OCI-LY7 (cell line): ENCODE measurements at regions not wholly inside any gene's neighbourhood (a gene's known extent, or its start where the extent isn't known, plus 50 kb on each side); places are given as distances from the start of the nearest gene placed in this dataset.

Experiments used
- BruUV-seq: library from RNA; stranded (reverse); fragments of 400-500 nt; replicated peaks from 2 replicates; lab custom pipeline; 2021; lab: Mats Ljungman, UMichigan
- CTCF ChIA-PET: fragments of 300-600 bp; sonication (Branson Sonifier 250); formaldehyde crosslinking; loops from one replicate; lab custom pipeline; 2022; ENCODE audit warnings: antibody characterized with exemption; ENCODE audit not compliant: unreplicated experiment; lab: Charles Lee
- POLR2A ChIA-PET: fragments of 300-600 bp; sonication (Branson Sonifier 250); formaldehyde crosslinking; loops from one replicate; lab custom pipeline; 2022; ENCODE audit warnings: antibody characterized with exemption; lab: Charles Lee
- DNase-seq: peaks from one replicate; pipeline ENCODE4 v3.0.0-alpha.2; 2015; ENCODE audit warnings: low spot score
- H2AFZ ChIP-seq: fragments of 200-600 bp; sonication (generic), shearing (Covaris generic); 2 replicates; pipeline ENCODE4 v1.6.1; 2014; ENCODE audit warnings: mild to moderate bottlenecking, antibody characterized with exemption, low read length, moderate library complexity
- H3K27ac ChIP-seq: fragments of 200-600 bp; sonication (generic); 2 replicates; pipeline ENCODE4 v1.5.1; 2014; ENCODE audit warnings: mixed run types, low read depth, mild to moderate bottlenecking, moderate library complexity, low read length, inconsistent platforms; ENCODE audit not compliant: poor library complexity, severe bottlenecking
- H3K36me3 ChIP-seq: fragments of 200-600 bp; sonication (generic); 2 replicates; pipeline ENCODE4 v1.6.1; 2014; ENCODE audit warnings: mild to moderate bottlenecking, antibody characterized with exemption, low read length, moderate library complexity, mixed read lengths; ENCODE audit not compliant: insufficient read depth
- H3K4me1 ChIP-seq: fragments of 200-600 bp; sonication (generic); 2 replicates; pipeline ENCODE4 v1.5.1; 2014; ENCODE audit warnings: mild to moderate bottlenecking, low read length; ENCODE audit not compliant: insufficient read depth, poor library complexity, severe bottlenecking
- H3K4me2 ChIP-seq: fragments of 200-600 bp; sonication (generic); 2 replicates; pipeline ENCODE4 v1.6.1; 2014; ENCODE audit warnings: mild to moderate bottlenecking, low read length
- H3K4me3 ChIP-seq: fragments of 200-600 bp; sonication (generic); 2 replicates; pipeline ENCODE4 v1.5.1; 2014; ENCODE audit warnings: mild to moderate bottlenecking, low read depth, low read length; ENCODE audit not compliant: poor library complexity, severe bottlenecking
- H3K79me2 ChIP-seq: fragments of 200-600 bp; sonication (generic); 2 replicates; pipeline ENCODE4 v1.6.1; 2016; ENCODE audit warnings: low read depth, mild to moderate bottlenecking, low read length, moderate library complexity, mixed read lengths; ENCODE audit not compliant: insufficient read depth
- H3K9me2 ChIP-seq: fragments of 200-600 bp; sonication (generic); 2 replicates; pipeline ENCODE4 v1.6.1; 2016; ENCODE audit warnings: mild to moderate bottlenecking, low read length, mixed read lengths; ENCODE audit not compliant: insufficient read depth
- H3K9me3 ChIP-seq: fragments of 200-600 bp; sonication (generic); 2 replicates; pipeline ENCODE4 v1.6.1; 2014; ENCODE audit warnings: mild to moderate bottlenecking, mixed run types, low read length, mixed read lengths
- H4K20me1 ChIP-seq: fragments of 200-600 bp; sonication (generic); 2 replicates; pipeline ENCODE4 v1.6.1; 2014; ENCODE audit warnings: mild to moderate bottlenecking, antibody characterized with exemption, low read length, moderate library complexity, mixed read lengths; ENCODE audit not compliant: insufficient read depth
- CTCF ChIP-seq: fragments of 200-600 bp; sonication (generic); conservative IDR thresholded peaks from 2 replicates; pipeline ENCODE4 v1.5.1; 2014; ENCODE audit warnings: mild to moderate bottlenecking, antibody characterized with exemption, low read length, moderate library complexity, mixed read lengths
- EZH2phosphoT487 ChIP-seq: fragments of 200-600 bp; sonication (generic); IDR thresholded peaks from 2 replicates; pipeline ENCODE4 v1.6.1; 2018; ENCODE audit warnings: low read depth, borderline replicate concordance, mild to moderate bottlenecking, mixed run types, antibody characterized with exemption, low read length, moderate library complexity, mixed read lengths
- intact Hi-C: fragments of 100-400 bp; cut with micrococcal nuclease; formaldehyde crosslinking; loops from one replicate; pipeline ENCODE4 v1.10.0; 2022; ENCODE audit not compliant: unreplicated experiment

GRCh38 chr15:99477791-99478471 is 87.9 kb upstream of the MEF2A start:
- H4K20me1 ChIP-seq, result no peaks in the 10 kb centered on the region
- H3K36me3 ChIP-seq, result no peaks in the 10 kb centered on the region
- no peaks in the 10 kb centered on the region for H3K9me3 ChIP-seq
- H3K4me3 ChIP-seq, result no peak overlapping the region
- H2AFZ ChIP-seq, result no peak overlapping the region
- no peaks in the 10 kb centered on the region for H3K79me2 ChIP-seq
- no peaks in the 10 kb centered on the region for H3K9me2 ChIP-seq
- H3K4me2 ChIP-seq, result no peak overlapping the region
- ChIA-PET CTCF (no interaction called here), POLR2A (interaction anchor here (1.3 kb wide), 1 partner anchor 34 kb away, joined by 3 read pairs; no protein-coding TSS in a partner anchor)
- H3K4me1 ChIP-seq, result peaks cover 5% of the 10 kb centered on the region
- BruUV-seq, result no TSS peak
- TF ChIP-seq EZH2phosphoT487, result no peak
- TF ChIP-seq CTCF, result no peak
- H3K27ac ChIP-seq, result no peak overlapping the region
- intact Hi-C loops, result no loop called here
- no peak for DNase-seq

DNA sequence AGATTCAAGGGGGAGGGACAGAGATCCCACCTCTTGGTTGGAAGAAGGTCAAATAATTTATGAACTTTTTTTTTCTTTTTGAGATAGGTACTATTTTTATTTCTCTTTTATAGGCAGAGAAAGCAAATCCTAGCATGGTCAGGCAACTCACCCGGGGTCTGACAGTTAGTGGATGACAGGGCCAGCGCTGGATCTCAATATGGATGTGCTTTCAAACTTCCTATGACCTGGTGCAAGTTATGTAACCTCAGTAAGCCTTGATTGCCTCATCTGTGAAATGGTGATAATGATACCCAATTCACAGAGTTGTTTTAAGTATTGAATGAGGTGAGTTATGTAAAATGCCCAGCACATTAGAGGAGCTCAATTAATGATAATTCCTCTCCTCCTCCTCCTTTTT is 86.8 kb upstream of the MEF2A start:
- Histone ChIP-seq H3K9me3 (no peaks in the 10 kb centered on the region), H3K4me2 (no peak overlapping the region), H3K27ac (no peak overlapping the region), H3K79me2 (no peaks in the 10 kb centered on the region), H3K4me1 (peaks cover 5% of the 10 kb centered on the region), H4K20me1 (no peaks in the 10 kb centered on the region), H3K36me3 (no peaks in the 10 kb centered on the region), H2AFZ (no peak overlapping the region), H3K4me3 (no peak overlapping the region), H3K9me2 (no peaks in the 10 kb centered on the region)
- BruUV-seq, result no TSS peak
- TF ChIP-seq CTCF (no peak), EZH2phosphoT487 (no peak)
- ChIA-PET POLR2A (interaction anchor here (1.3 kb wide), 1 partner anchor 33 kb away, joined by 3 read pairs; no protein-coding TSS in a partner anchor), CTCF (no interaction called here)
- intact Hi-C loops, result no loop called here
- DNase-seq, result no peak
